ENCODE measurements at regions not wholly inside any gene's neighbourhood (a gene's known extent, or its start where the extent isn't known, plus 50 kb on each side); places are given as distances from the start of the nearest gene placed in this dataset.

DNA sequence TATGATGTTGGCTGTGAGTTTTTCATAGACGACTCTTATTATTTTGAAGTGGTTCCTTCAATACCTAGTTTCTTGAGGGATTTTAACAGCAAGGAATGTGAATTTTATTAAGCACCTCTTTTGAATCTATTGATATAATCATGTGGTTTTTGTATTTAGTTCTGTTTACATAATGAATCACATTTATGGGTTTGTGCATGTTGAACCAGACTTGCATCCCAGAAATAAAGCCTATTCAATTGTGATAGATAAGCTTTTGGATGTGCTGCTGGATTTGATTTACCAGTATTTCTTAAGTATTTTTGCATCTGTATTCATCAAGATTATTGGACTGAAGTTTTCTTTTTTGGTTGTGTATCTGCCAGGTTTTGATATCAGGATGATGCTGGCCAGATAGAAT is 131.6 kb upstream of the SCN7A start:
- Histone ChIP-seq H3K4me1 (ENCODE audit: insufficient read depth, low read length) (no peaks in the 10 kb centered on the region), H3K27me3 (ENCODE audit: insufficient read depth, low read length) (no peaks in the 10 kb centered on the region), H3K27ac (ENCODE audit: low read depth, low read length) (no peak overlapping the region), H3K36me3 (ENCODE audit: insufficient read depth, low read length) (no peaks in the 10 kb centered on the region), H3K4me3 (ENCODE audit: low read length in 2 of 2) (no peak overlapping the region), H3K9me3 (ENCODE audit: control insufficient read depth in 1 of 2, low read length in 2 of 2) (no peaks in the 10 kb centered on the region)
- ChIA-PET CTCF (ENCODE audit: partially characterized antibody) (no interaction called here), POLR2A (ENCODE audit: partially characterized antibody) (no interaction called here)
- no peaks in the 10 kb centered on the region for H3K27me3 Mint-ChIP-seq
- intact Hi-C loops (cut with micrococcal nuclease): no loop called here
- DNase-seq: no peak
- peaks cover 0 to 20% (median 6%) of the 10 kb centered on the region in 8 donors for H3K9me3 Mint-ChIP-seq
- H3K36me3 Mint-ChIP-seq: no peaks in the 10 kb centered on the region
- H3K4me1 Mint-ChIP-seq: peaks cover 0 to 4% (median under 1%) of the 10 kb centered on the region in 4 donors
- no peak overlapping the region for H3K27ac Mint-ChIP-seq
- no peak overlapping the region for H3K4me3 Mint-ChIP-seq

DNA sequence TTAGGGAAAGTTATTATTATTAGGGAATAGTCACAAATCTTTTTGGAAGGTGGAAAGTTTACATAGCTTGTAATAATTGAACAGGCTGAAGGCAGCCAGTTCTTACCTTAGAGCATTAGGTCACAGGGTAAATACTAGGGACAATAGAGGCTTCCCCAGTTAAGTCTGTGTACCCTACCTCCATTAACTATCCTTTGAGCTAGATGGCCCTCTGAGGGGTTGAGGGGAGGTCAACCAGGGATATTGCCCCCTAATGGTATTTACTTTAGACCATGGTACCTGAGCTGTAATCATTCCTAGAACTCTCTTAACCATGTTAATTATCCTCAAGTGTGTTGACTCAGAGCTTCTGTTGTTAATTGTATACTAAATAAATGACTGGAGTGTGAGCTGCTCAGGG is 120.5 kb upstream of the SCN7A start:
- H3K27me3 ChIP-seq (ENCODE audit: insufficient read depth, low read length): no peaks in the 10 kb centered on the region
- H3K9me3 ChIP-seq (ENCODE audit: control insufficient read depth in 1 of 2, low read length in 2 of 2): no peaks in the 10 kb centered on the region
- peaks cover 0 to 5% (median 2%) of the 10 kb centered on the region in 4 donors for H3K4me1 Mint-ChIP-seq
- no peak overlapping the region for H3K4me3 ChIP-seq (ENCODE audit: low read length in 2 of 2)
- POLR2A ChIA-PET (ENCODE audit: partially characterized antibody): no interaction called here
- H3K9me3 Mint-ChIP-seq: peaks cover 0 to 5% (median 3%) of the 10 kb centered on the region in 8 donors
- peaks cover 0 to 3% of the 10 kb centered on the region in 2 donors for H3K27me3 Mint-ChIP-seq
- CTCF ChIA-PET (ENCODE audit: partially characterized antibody): no interaction called here
- H3K4me3 Mint-ChIP-seq: no peak overlapping the region
- no peaks in the 10 kb centered on the region for H3K4me1 ChIP-seq (ENCODE audit: insufficient read depth, low read length)
- intact Hi-C loops (cut with micrococcal nuclease): no loop called here
- no peak overlapping the region for H3K27ac ChIP-seq (ENCODE audit: low read depth, low read length)
- no peaks in the 10 kb centered on the region for H3K36me3 ChIP-seq (ENCODE audit: insufficient read depth, low read length)
- H3K27ac Mint-ChIP-seq: no peak overlapping the region
- no peaks in the 10 kb centered on the region for H3K36me3 Mint-ChIP-seq
- no peak for DNase-seq

DNA sequence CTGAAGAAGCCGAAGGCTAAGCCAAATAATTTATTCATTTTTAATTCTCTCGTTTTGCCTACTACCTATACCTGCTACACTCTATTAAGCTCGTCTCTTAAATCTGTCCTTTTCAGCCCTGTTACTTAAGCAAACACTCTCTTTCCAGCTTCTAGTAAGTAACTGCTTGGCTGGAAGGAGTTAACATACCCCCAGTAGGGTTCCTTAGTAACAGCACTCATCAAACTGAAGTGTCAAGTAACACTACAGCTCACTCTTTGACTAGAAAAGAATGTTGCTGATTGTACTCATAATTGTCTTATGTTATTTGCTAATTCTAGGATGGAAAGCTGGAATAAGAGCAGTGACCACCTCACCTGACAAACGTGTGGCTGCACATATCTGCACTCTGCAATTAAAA is 120.0 kb upstream of the SCN7A start:
- no peaks in the 10 kb centered on the region for H3K27me3 ChIP-seq (ENCODE audit: insufficient read depth, low read length)
- Mint-ChIP-seq H3K36me3 (no peaks in the 10 kb centered on the region), H3K9me3 (peaks cover 0 to 5% (median under 1%) of the 10 kb centered on the region in 8 donors), H3K4me1 (peaks cover 0 to 5% (median 2%) of the 10 kb centered on the region in 4 donors), H3K4me3 (no peak overlapping the region), H3K27ac (no peak overlapping the region), H3K27me3 (peaks cover 0 to 3% of the 10 kb centered on the region in 2 donors)
- ChIA-PET CTCF (ENCODE audit: partially characterized antibody) (no interaction called here), POLR2A (ENCODE audit: partially characterized antibody) (no interaction called here)
- no peaks in the 10 kb centered on the region for H3K36me3 ChIP-seq (ENCODE audit: insufficient read depth, low read length)
- H3K4me1 ChIP-seq (ENCODE audit: insufficient read depth, low read length): no peaks in the 10 kb centered on the region
- H3K27ac ChIP-seq (ENCODE audit: low read depth, low read length): no peak overlapping the region
- no peak for DNase-seq
- no peaks in the 10 kb centered on the region for H3K9me3 ChIP-seq (ENCODE audit: control insufficient read depth in 1 of 2, low read length in 2 of 2)
- intact Hi-C loops (cut with micrococcal nuclease): no loop called here
- no peak overlapping the region for H3K4me3 ChIP-seq (ENCODE audit: low read length in 2 of 2)

DNA sequence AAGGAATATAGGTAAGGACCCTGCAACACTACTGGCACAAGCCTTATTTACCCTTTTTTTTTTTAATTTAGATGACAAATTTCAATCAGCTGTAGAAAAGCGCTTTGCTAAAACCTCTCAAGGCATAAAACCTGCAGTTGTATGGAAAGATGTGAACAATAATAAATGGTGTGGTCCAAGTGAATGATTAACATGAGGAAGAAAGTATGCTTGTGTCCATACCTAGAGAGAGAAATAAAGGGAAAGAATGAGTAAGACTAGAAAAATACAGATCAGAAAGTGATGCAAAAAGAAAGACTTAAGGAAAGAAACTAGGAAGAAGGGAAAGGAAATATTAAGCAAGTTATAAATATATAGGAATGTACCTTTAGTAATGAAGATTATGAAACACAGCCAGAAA is 119.2 kb upstream of the SCN7A start:
- Mint-ChIP-seq H3K9me3 (peaks cover 0 to 5% (median under 1%) of the 10 kb centered on the region in 8 donors), H3K27me3 (peaks cover 0 to 3% of the 10 kb centered on the region in 2 donors), H3K27ac (no peak overlapping the region), H3K4me1 (peaks cover 0 to 5% (median 2%) of the 10 kb centered on the region in 4 donors), H3K36me3 (no peaks in the 10 kb centered on the region), H3K4me3 (no peak overlapping the region)
- no peaks in the 10 kb centered on the region for H3K27me3 ChIP-seq (ENCODE audit: insufficient read depth, low read length)
- H3K4me3 ChIP-seq (ENCODE audit: low read length in 2 of 2): no peak overlapping the region
- POLR2A ChIA-PET (ENCODE audit: partially characterized antibody): no interaction called here
- no peaks in the 10 kb centered on the region for H3K9me3 ChIP-seq (ENCODE audit: control insufficient read depth in 1 of 2, low read length in 2 of 2)
- no peaks in the 10 kb centered on the region for H3K4me1 ChIP-seq (ENCODE audit: insufficient read depth, low read length)
- CTCF ChIA-PET (ENCODE audit: partially characterized antibody): no interaction called here
- DNase-seq: no peak
- intact Hi-C loops (cut with micrococcal nuclease): no loop called here
- H3K27ac ChIP-seq (ENCODE audit: low read depth, low read length): no peak overlapping the region
- no peaks in the 10 kb centered on the region for H3K36me3 ChIP-seq (ENCODE audit: insufficient read depth, low read length)

DNA sequence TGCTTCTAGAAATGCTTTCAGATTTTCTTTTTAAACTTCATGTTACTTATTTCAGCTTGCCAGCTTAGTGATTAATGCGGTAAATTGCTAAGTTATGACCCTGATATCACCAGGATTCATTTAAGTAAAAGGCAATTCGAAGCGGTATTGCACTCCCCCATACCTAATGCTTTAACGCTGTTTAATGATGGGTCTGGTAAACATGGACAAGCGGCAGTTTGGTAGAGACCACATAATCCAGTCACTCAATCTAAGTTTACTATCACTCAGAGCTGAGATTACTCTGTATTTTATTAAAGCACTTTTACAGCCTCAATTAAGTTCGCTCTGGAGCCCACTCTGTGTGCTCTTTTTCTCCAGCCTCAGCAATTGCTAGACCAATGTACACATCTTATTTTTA is 118.2 kb upstream of the SCN7A start:
- no peak for DNase-seq
- ChIA-PET POLR2A (ENCODE audit: partially characterized antibody) (no interaction called here), CTCF (ENCODE audit: partially characterized antibody) (no interaction called here)
- peaks cover 0 to 5% (median under 1%) of the 10 kb centered on the region in 8 donors for H3K9me3 Mint-ChIP-seq
- H3K36me3 Mint-ChIP-seq: no peaks in the 10 kb centered on the region
- H3K4me3 Mint-ChIP-seq: no peak overlapping the region
- no peak overlapping the region for H3K27ac ChIP-seq (ENCODE audit: low read depth, low read length)
- H3K4me3 ChIP-seq (ENCODE audit: low read length in 2 of 2): no peak overlapping the region
- H3K4me1 Mint-ChIP-seq: peaks cover 0 to 4% (median 2%) of the 10 kb centered on the region in 4 donors
- H3K27me3 Mint-ChIP-seq: peaks cover 0 to 3% of the 10 kb centered on the region in 2 donors
- H3K9me3 ChIP-seq (ENCODE audit: control insufficient read depth in 1 of 2, low read length in 2 of 2): no peaks in the 10 kb centered on the region
- intact Hi-C loops (cut with micrococcal nuclease): no loop called here
- H3K4me1 ChIP-seq (ENCODE audit: insufficient read depth, low read length): no peaks in the 10 kb centered on the region
- H3K27ac Mint-ChIP-seq: no peak overlapping the region
- H3K36me3 ChIP-seq (ENCODE audit: insufficient read depth, low read length): no peaks in the 10 kb centered on the region
- no peaks in the 10 kb centered on the region for H3K27me3 ChIP-seq (ENCODE audit: insufficient read depth, low read length)

DNA sequence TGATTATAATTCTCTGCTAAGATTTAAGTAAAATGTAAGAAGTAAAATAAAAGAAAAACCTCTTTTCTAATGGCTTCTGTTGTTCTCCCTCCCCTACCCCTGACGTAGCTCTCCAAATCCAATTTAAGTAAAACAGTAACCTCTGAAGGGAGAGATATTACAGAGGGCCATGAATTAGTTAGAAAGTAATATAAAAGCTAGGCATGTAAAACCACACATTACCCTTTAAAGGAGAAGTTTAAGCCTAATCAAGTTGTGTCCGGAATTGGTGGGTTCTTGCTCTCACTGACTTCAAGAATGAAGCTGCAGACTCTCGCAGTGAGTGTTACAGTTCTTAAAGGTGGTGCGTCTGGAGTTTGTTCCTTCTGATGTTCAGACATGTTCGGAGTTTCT is 116.9 kb upstream of the SCN7A start:
- no peaks in the 10 kb centered on the region for H3K27me3 ChIP-seq (ENCODE audit: insufficient read depth, low read length)
- POLR2A ChIA-PET (ENCODE audit: partially characterized antibody): no interaction called here
- H3K4me1 ChIP-seq (ENCODE audit: insufficient read depth, low read length): no peaks in the 10 kb centered on the region
- H3K27ac ChIP-seq (ENCODE audit: low read depth, low read length): no peak overlapping the region
- H3K4me3 ChIP-seq (ENCODE audit: low read length in 2 of 2): no peak overlapping the region
- no peaks in the 10 kb centered on the region for H3K36me3 ChIP-seq (ENCODE audit: insufficient read depth, low read length)
- Mint-ChIP-seq H3K27me3 (peaks cover 0 to 3% of the 10 kb centered on the region in 2 donors), H3K36me3 (no peaks in the 10 kb centered on the region), H3K27ac (peak overlapping the region in 1 of 7 donors; percentile 50), H3K4me1 (peaks cover 0 to 4% (median 2%) of the 10 kb centered on the region in 4 donors), H3K9me3 (peaks cover 0 to 5% (median under 1%) of the 10 kb centered on the region in 8 donors), H3K4me3 (peak overlapping the region in 2 of 8 donors; percentile 48 to 71)
- no peaks in the 10 kb centered on the region for H3K9me3 ChIP-seq (ENCODE audit: control insufficient read depth in 1 of 2, low read length in 2 of 2)
- intact Hi-C loops (cut with micrococcal nuclease): no loop called here
- DNase-seq: no peak
- CTCF ChIA-PET (ENCODE audit: partially characterized antibody): no interaction called here

DNA sequence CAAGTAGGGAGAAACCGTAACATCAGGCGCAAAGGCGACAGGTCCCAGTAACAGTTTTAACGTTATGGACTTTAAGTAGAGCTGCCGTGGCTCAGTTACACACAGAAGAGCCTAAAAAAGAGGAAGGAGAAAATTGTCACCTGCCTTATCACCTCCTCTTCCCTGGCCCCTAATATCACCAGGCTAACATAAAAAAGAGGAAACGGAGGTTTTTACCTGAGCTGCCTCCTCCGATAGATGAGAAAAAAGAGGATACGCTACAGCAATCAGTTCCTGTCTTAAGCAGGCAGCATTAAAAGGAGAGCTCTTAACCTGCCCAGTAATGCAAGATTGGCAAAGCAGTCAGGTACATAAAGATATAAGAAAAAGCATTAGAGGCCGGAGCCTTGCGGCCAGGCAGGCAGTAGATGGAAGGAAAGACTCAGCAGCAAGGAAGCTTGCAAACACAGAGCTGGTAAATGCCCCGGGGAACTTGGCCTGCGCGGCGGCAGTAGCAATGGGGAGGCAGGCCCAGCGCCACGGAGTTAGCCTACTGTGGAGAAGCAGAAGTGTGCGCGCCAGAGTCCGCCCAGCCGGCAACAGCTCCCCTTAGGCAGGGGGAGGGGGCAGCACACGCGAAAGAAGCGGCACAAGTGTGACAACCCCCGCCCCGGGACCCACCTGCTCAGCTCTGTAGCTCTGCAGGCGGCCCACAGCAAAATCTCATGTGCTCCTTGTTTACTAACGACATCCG is 116.3 kb upstream of the SCN7A start:
- ChIA-PET CTCF (ENCODE audit: partially characterized antibody) (no interaction called here), POLR2A (ENCODE audit: partially characterized antibody) (no interaction called here)
- Mint-ChIP-seq H3K4me1 (peaks cover 0 to 4% (median 2%) of the 10 kb centered on the region in 4 donors), H3K9me3 (peaks cover 0 to 5% (median under 1%) of the 10 kb centered on the region in 8 donors), H3K27me3 (peaks cover 0 to 3% of the 10 kb centered on the region in 2 donors), H3K36me3 (no peaks in the 10 kb centered on the region), H3K4me3 (peak overlapping the region in 6 of 8 donors; percentile 9 to 73 (median 41)), H3K27ac (no peak overlapping the region)
- no peak overlapping the region for H3K4me3 ChIP-seq (ENCODE audit: low read length in 2 of 2)
- H3K4me1 ChIP-seq (ENCODE audit: insufficient read depth, low read length): no peaks in the 10 kb centered on the region
- H3K27ac ChIP-seq (ENCODE audit: low read depth, low read length): no peak overlapping the region
- no peaks in the 10 kb centered on the region for H3K27me3 ChIP-seq (ENCODE audit: insufficient read depth, low read length)
- H3K9me3 ChIP-seq (ENCODE audit: control insufficient read depth in 1 of 2, low read length in 2 of 2): no peaks in the 10 kb centered on the region
- DNase-seq: no peak
- intact Hi-C loops (cut with micrococcal nuclease): no loop called here
- H3K36me3 ChIP-seq (ENCODE audit: insufficient read depth, low read length): no peaks in the 10 kb centered on the region
